ENCODE measurements at regions not wholly inside any gene's neighbourhood (a gene's known extent, or its start where the extent isn't known, plus 50 kb on each side); places are given as distances from the start of the nearest gene placed in this dataset.

DNA sequence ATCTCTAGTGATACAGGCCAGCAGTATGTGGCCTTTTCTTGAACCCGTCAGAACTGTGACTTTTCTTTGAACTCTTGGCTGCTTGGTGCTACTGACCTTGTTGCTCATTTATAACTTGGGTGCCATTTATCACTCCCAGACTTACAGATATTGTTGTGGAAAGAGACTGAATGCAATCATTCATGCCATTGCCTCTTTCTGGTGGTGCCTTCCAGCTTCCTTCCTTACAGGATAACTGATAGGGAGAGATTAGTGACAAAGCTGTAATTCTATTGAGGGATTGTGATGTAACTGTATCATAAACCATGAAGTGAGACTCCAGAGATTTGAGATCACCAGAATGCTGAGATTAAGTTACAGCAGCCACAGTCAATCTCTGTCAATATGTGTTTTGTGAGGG lies 256.5 kb downstream of the USP25 start:
- no peak overlapping the region for H3K4me3 ChIP-seq (replicated peaks in 1 of 2; ENCODE audit: low read depth in 2 of 2, low read length in 2 of 2)
- TF ChIP-seq, protein P1, sequence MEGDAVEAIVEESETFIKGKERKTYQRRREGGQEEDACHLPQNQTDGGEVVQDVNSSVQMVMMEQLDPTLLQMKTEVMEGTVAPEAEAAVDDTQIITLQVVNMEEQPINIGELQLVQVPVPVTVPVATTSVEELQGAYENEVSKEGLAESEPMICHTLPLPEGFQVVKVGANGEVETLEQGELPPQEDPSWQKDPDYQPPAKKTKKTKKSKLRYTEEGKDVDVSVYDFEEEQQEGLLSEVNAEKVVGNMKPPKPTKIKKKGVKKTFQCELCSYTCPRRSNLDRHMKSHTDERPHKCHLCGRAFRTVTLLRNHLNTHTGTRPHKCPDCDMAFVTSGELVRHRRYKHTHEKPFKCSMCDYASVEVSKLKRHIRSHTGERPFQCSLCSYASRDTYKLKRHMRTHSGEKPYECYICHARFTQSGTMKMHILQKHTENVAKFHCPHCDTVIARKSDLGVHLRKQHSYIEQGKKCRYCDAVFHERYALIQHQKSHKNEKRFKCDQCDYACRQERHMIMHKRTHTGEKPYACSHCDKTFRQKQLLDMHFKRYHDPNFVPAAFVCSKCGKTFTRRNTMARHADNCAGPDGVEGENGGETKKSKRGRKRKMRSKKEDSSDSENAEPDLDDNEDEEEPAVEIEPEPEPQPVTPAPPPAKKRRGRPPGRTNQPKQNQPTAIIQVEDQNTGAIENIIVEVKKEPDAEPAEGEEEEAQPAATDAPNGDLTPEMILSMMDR (IDR thresholded peaks at IDR 0.05; ENCODE audit: low read depth, low read length), result no peak
- DNase-seq (ENCODE audit: low read depth in 2 of 2), result peak in 1 of 2 donors; percentile 11

DNA sequence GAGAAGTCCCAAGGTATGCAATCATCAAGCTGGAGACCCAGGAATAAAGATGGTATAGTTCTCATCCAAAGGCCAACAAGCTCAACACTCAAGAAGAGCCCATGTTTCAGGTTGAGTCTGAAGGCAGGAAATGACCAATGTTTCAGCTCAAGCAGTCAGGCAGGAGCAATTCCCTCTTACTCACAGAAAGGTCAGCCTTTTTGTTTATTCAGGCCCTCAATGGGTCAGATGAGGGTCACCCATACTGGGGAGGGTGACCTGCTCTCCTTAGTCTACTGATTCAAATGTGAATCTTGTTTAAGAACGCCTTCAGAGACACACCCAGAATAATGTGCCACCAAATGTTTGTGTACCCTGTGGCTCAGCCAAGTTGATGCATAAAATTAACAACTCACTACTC lies 262.4 kb downstream of the USP25 start:
- TF ChIP-seq, protein P1 (IDR thresholded peaks at IDR 0.05; ENCODE audit: low read depth, low read length), result no peak
- DNase-seq (ENCODE audit: low read depth in 2 of 2), result peak; percentile 12 to 63

DNA sequence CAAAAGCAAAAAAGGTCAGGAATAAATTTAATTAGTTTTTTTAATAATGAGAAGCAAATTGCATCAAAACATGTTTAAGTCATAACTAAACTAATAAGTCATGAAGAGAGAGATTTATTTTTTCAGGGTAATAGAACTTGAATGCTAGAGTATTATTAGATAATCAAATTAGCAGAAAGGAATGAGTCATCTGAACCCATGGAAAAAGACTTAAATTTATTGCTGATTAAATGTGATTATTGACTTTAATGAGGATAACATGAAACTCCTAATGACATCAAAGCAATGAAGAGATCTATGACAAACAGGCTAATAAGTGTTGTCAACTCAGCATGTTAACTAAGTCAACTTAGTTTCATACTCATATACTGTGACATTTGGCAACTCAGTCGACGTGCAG lies 264.2 kb downstream of the USP25 start:
- H3K4me3 ChIP-seq (replicated peaks in 1 of 2; ENCODE audit: low read depth in 2 of 2, low read length in 2 of 2), result no peak overlapping the region
- DNase-seq (ENCODE audit: low read depth in 2 of 2), result no peak
- TF ChIP-seq, protein P1 (IDR thresholded peaks at IDR 0.05; ENCODE audit: low read depth, low read length), result no peak

More for the DNA sequence above, 262.4 kb downstream of the USP25 start:
- no peak overlapping the region for H3K4me3 ChIP-seq (replicated peaks in 1 of 2; ENCODE audit: low read depth in 2 of 2, low read length in 2 of 2)

DNA sequence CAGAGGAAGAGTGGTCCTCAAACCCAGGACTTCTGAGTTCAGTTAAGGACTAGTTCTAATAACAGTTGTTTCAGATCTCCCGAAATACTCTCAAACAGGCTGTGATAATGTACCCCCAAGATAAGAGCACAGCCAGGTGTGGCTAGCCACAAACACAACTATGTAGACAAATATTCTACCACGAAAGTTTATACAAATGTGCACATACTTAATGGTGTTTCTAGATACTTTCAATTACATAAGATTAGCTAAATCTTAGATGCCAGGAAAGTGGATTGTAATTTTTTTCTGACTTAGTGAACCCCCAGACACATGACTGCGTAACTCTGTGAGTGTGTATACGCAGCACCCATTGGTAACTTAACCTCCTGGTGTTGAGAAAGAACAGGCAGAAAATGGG lies 270.0 kb downstream of the USP25 start:
- no peak for DNase-seq (ENCODE audit: low read depth in 2 of 2)
- no peak overlapping the region for H3K4me3 ChIP-seq (replicated peaks in 1 of 2; ENCODE audit: low read depth in 2 of 2, low read length in 2 of 2)
- TF ChIP-seq, protein P1 (IDR thresholded peaks at IDR 0.05; ENCODE audit: low read depth, low read length), result no peak

- TF ChIP-seq, protein P1 (IDR thresholded peaks at IDR 0.05; ENCODE audit: low read depth, low read length), result peak; percentile 40
- no peak overlapping the region for H3K4me3 ChIP-seq (replicated peaks in 1 of 2; ENCODE audit: low read depth in 2 of 2, low read length in 2 of 2)
- peak; percentile 51 to 65 for DNase-seq (ENCODE audit: low read depth in 2 of 2)
Observed at GRCh38 chr21:16002874-16003466, 273.2 kb downstream of the USP25 start.

- TF ChIP-seq, protein P1 (IDR thresholded peaks at IDR 0.05; ENCODE audit: low read depth, low read length), result no peak
- peak; percentile 11 to 63 for DNase-seq (ENCODE audit: low read depth in 2 of 2)
Observed at GRCh38 chr21:16004086-16004485, 274.3 kb downstream of the USP25 start.

DNA sequence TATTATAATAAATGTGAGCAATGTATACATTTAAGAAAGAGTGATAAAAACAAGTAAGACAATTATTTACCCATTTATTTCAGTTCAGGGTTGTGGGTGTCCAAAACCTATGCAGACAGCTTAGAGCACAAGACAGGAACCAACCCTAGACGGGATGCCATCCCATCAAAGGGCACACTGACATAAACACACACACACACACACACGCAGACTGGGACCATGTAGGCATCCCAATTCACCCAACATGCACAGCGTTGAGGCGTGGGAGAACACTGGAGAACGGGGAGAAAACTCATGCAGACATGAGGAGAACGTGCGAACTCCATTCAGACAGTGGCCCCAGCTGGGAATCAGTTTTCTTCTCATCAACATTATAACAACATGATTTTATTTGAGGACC lies 274.7 kb downstream of the USP25 start:
- H3K4me3 ChIP-seq (replicated peaks in 1 of 2; ENCODE audit: low read depth in 2 of 2, low read length in 2 of 2), result no peak overlapping the region

More at GRCh38 chr21:16004086-16004485, 274.3 kb downstream of the USP25 start:
- H3K4me3 ChIP-seq (replicated peaks in 1 of 2; ENCODE audit: low read depth in 2 of 2, low read length in 2 of 2), result no peak overlapping the region

More for the DNA sequence above, 274.7 kb downstream of the USP25 start:
- DNase-seq (ENCODE audit: low read depth in 2 of 2), result no peak
- TF ChIP-seq, protein P1 (IDR thresholded peaks at IDR 0.05; ENCODE audit: low read depth, low read length), result no peak
